ENCODE measurements at regions not wholly inside any gene's neighbourhood (a gene's known extent, or its start where the extent isn't known, plus 50 kb on each side); places are given as distances from the start of the nearest gene placed in this dataset.

GRCh38 chr1:96365596-96366390 is 355.8 kb upstream of the PTBP2 start (continued):
- TF ChIP-seq THAP7 (CRISPR knock-in tag; IDR thresholded peaks at IDR 0.05): no peak
- no peak for TF ChIP-seq E2F1 (CRISPR knock-in tag; IDR thresholded peaks at IDR 0.05)
- no peak for TF ChIP-seq ZNF239 (CRISPR knock-in tag; IDR thresholded peaks at IDR 0.05)

- 3% methylated on average over 2 of the region's 2 CpGs for WGBS (ENCODE audit: insufficient coverage, low coverage, missing lambda C conversion rate)
- ChIA-PET CTCF (ENCODE audit: low intra/inter-chr PET ratio) (no interaction called here), POLR2A (interaction anchor here (0.6 kb wide), 1 partner anchor 25 kb away, joined by 3 read pairs; no protein-coding TSS in a partner anchor)
- Histone ChIP-seq H3K27ac (ENCODE audit: extremely low read depth, low read depth, low read length) (no peak overlapping the region), H3K4me3 (no peak overlapping the region), H3K4me1 (replicated peaks in 1 of 2; ENCODE audit: control insufficient read depth in 2 of 2, insufficient read depth in 2 of 2, low read length in 2 of 2) (no peaks in the 10 kb centered on the region), H4K20me1 (replicated peaks; ENCODE audit: control insufficient read depth, insufficient read depth, low read length) (no peaks in the 10 kb centered on the region), H3K9me3 (replicated peaks; ENCODE audit: control insufficient read depth, insufficient read depth, low read depth, low read length) (no peaks in the 10 kb centered on the region), H3K9ac (ENCODE audit: insufficient read depth in 1 of 2, low read depth in 2 of 2, low read length in 2 of 2) (no peak overlapping the region), H3K27me3 (ENCODE audit: control insufficient read depth in 2 of 2, insufficient read depth in 2 of 2, low read length in 2 of 2) (no peaks in the 10 kb centered on the region), H3K4me2 (ENCODE audit: insufficient read depth, low read length) (no peak overlapping the region), H2AFZ (ENCODE audit: low read depth, low read length) (no peak overlapping the region), H3K36me3 (ENCODE audit: control insufficient read depth, insufficient read depth, low read length) (no peaks in the 10 kb centered on the region), H3K9me1 (ENCODE audit: control insufficient read depth, insufficient read depth, low read length) (no peaks in the 10 kb centered on the region), H3K79me2 (ENCODE audit: control insufficient read depth, insufficient read depth, low read length) (no peaks in the 10 kb centered on the region)
- ATAC-seq: no peak
- no peak for FAIRE-seq
- TF ChIP-seq XRCC4 (IDR thresholded peaks at IDR 0.05; ENCODE audit: extremely low read depth, insufficient read depth, insufficient read length) (no peak), SMAD4 (CRISPR knock-in tag; conservative IDR thresholded peaks at IDR 0.05) (no peak), JUND (IDR thresholded peaks at IDR 0.05; ENCODE audit: borderline replicate concordance, low read depth, low read length) (no peak), JUND (tag; IDR thresholded peaks at IDR 0.05; ENCODE audit: borderline replicate concordance, low read depth, low read length) (no peak), ZNF778 (CRISPR knock-in tag; IDR thresholded peaks at IDR 0.05) (no peak), NR4A1 (CRISPR knock-in tag; IDR thresholded peaks at IDR 0.05) (no peak), NR4A1 (tag; IDR thresholded peaks at IDR 0.05) (no peak), ZKSCAN1 (IDR thresholded peaks at IDR 0.05; ENCODE audit: low read depth, low read length) (no peak)
- DNase-seq (ENCODE audit: extremely low read depth in 1 of 4, low spot score in 3 of 4): no peak
- BruUV-seq (replicated peaks): no TSS peak
- intact Hi-C loops (cut with micrococcal nuclease): no loop called here
- in situ Hi-C loops (cut with MboI): no loop called here
These were observed 355.1 kb upstream of the PTBP2 start for GRCh38 chr1:96366516-96366915.
